ENCODE measurements at regions not wholly inside any gene's neighbourhood (a gene's known extent, or its start where the extent isn't known, plus 50 kb on each side); places are given as distances from the start of the nearest gene placed in this dataset.

GRCh38 chr3:55127565-55127964 lies 199.7 kb upstream of the LRTM1 start:
- Histone ChIP-seq H3K4me3 (no peak overlapping the region), H3K79me2 (ENCODE audit: control insufficient read depth, insufficient read depth, low read length) (no peaks in the 10 kb centered on the region), H3K4me2 (ENCODE audit: insufficient read depth, low read length) (no peak overlapping the region), H4K20me1 (replicated peaks; ENCODE audit: control insufficient read depth, insufficient read depth, low read length) (no peaks in the 10 kb centered on the region), H3K4me1 (replicated peaks in 1 of 2; ENCODE audit: control insufficient read depth in 2 of 2, insufficient read depth in 2 of 2, low read length in 2 of 2) (no peaks in the 10 kb centered on the region), H3K9ac (ENCODE audit: insufficient read depth in 1 of 2, low read depth in 2 of 2, low read length in 2 of 2) (no peak overlapping the region), H3K36me3 (ENCODE audit: control insufficient read depth, insufficient read depth, low read length) (no peaks in the 10 kb centered on the region), H2AFZ (ENCODE audit: low read depth, low read length) (no peak overlapping the region), H3K27me3 (ENCODE audit: control insufficient read depth in 2 of 2, insufficient read depth in 2 of 2, low read length in 2 of 2) (peaks cover 0 to 4% of the 10 kb centered on the region in 2 experiments; a peak in 2 of 5 replicates), H3K27ac (ENCODE audit: extremely low read depth, low read depth, low read length) (no peak overlapping the region), H3K9me3 (replicated peaks; ENCODE audit: control insufficient read depth, insufficient read depth, low read depth, low read length) (no peaks in the 10 kb centered on the region), H3K9me1 (ENCODE audit: control insufficient read depth, insufficient read depth, low read length) (no peaks in the 10 kb centered on the region)
- ChIA-PET POLR2A (no interaction called here), CTCF (ENCODE audit: low intra/inter-chr PET ratio) (no interaction called here)
- TF ChIP-seq CHD4 (IDR thresholded peaks at IDR 0.05; ENCODE audit: insufficient read depth, insufficient replicate concordance, low read depth, low read length, poor library complexity, severe bottlenecking): no peak
- 0% methylated on average over 3 of the region's 4 CpGs for WGBS (ENCODE audit: insufficient coverage, low coverage, missing lambda C conversion rate)
- no TSS peak for BruUV-seq (replicated peaks)
- FAIRE-seq (no peak), DNase-seq (ENCODE audit: extremely low read depth in 1 of 4, low spot score in 3 of 4) (no peak), ATAC-seq (no peak)
- in situ Hi-C loops (cut with MboI) (no loop called here), intact Hi-C loops (cut with micrococcal nuclease) (no loop called here)

- intact Hi-C loops (cut with micrococcal nuclease) (no loop called here), in situ Hi-C loops (cut with MboI) (no loop called here)
- WGBS (ENCODE audit: insufficient coverage, low coverage, missing lambda C conversion rate): 0% methylated on average over 3 of the region's 4 CpGs
- no peak overlapping the region for H3K4me3 ChIP-seq
- H3K9me3 ChIP-seq (replicated peaks; ENCODE audit: control insufficient read depth, insufficient read depth, low read depth, low read length): no peaks in the 10 kb centered on the region
- no peak for ATAC-seq
- no peak for FAIRE-seq
- no peak for DNase-seq (ENCODE audit: extremely low read depth in 1 of 4, low spot score in 3 of 4)
- POLR2A ChIA-PET: no interaction called here
- H3K27me3 ChIP-seq (ENCODE audit: control insufficient read depth in 2 of 2, insufficient read depth in 2 of 2, low read length in 2 of 2): peaks cover 0 to 4% of the 10 kb centered on the region in 2 experiments; a peak in 2 of 5 replicates
- no TSS peak for BruUV-seq (replicated peaks)
- no peaks in the 10 kb centered on the region for H3K4me1 ChIP-seq (replicated peaks in 1 of 2; ENCODE audit: control insufficient read depth in 2 of 2, insufficient read depth in 2 of 2, low read length in 2 of 2)
- H4K20me1 ChIP-seq (replicated peaks; ENCODE audit: control insufficient read depth, insufficient read depth, low read length): no peaks in the 10 kb centered on the region
- no peaks in the 10 kb centered on the region for H3K9me1 ChIP-seq (ENCODE audit: control insufficient read depth, insufficient read depth, low read length)
- no peak overlapping the region for H3K4me2 ChIP-seq (ENCODE audit: insufficient read depth, low read length)
- H3K9ac ChIP-seq (ENCODE audit: insufficient read depth in 1 of 2, low read depth in 2 of 2, low read length in 2 of 2): no peak overlapping the region
- CTCF ChIA-PET (ENCODE audit: low intra/inter-chr PET ratio): no interaction called here
- H2AFZ ChIP-seq (ENCODE audit: low read depth, low read length): no peak overlapping the region
- H3K79me2 ChIP-seq (ENCODE audit: control insufficient read depth, insufficient read depth, low read length): no peaks in the 10 kb centered on the region
- TF ChIP-seq ZNF347 (CRISPR knock-in tag; IDR thresholded peaks at IDR 0.05; ENCODE audit: low read depth) (no peak), KAT2B (IDR thresholded peaks at IDR 0.05; ENCODE audit: low read depth, low read length) (no peak)
- H3K27ac ChIP-seq (ENCODE audit: extremely low read depth, low read depth, low read length): no peak overlapping the region
- H3K36me3 ChIP-seq (ENCODE audit: control insufficient read depth, insufficient read depth, low read length): no peaks in the 10 kb centered on the region
Observed at GRCh38 chr3:55124371-55124770, 196.5 kb upstream of the LRTM1 start.
